ENCODE measurements at regions not wholly inside any gene's neighbourhood (a gene's known extent, or its start where the extent isn't known, plus 50 kb on each side); places are given as distances from the start of the nearest gene placed in this dataset.
A peak's percentile ranks its signal among the peaks of the same experiment; 100 is the strongest.

DNA sequence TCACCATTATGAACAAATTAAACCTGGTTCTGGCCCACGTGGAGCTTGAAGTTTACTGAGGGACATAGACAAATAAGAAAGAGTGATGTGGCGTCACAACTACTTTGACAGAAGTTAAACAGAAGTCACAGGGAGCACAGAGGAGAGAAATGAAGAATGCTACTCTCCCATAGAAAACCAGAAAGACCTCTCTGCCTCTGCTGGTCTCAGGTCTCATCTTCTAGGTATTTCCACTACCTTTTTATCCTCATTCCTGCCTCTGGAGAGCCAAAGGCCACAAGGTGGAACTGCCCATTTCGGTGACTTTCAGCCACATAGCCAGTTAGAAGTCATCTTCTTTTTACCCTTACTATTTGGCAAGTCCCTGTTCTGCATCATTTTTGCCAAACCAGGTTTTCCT is 170.5 kb downstream of the CAND1 start:
- H3K36me3 ChIP-seq (ENCODE audit: control insufficient read depth, insufficient read depth, low read length), result no peaks in the 10 kb centered on the region
- H3K4me1 ChIP-seq (ENCODE audit: control insufficient read depth, insufficient read depth, low read length), result no peaks in the 10 kb centered on the region
- WGBS (ENCODE audit: insufficient coverage, insufficient read length), result no CpG with 5 or more reads among the region's 3 CpGs
- no peaks in the 10 kb centered on the region for H3K27me3 ChIP-seq (ENCODE audit: control insufficient read depth, insufficient read depth, low read length)
- no peaks in the 10 kb centered on the region for H3K9me3 ChIP-seq (ENCODE audit: control insufficient read depth, insufficient read depth, low read length)
- no peak overlapping the region for H3K27ac ChIP-seq (ENCODE audit: low read length)
- H3K4me3 ChIP-seq (ENCODE audit: low read length), result no peak overlapping the region
- DNase-seq (ENCODE audit: low read depth, low spot score), result no peak

DNA sequence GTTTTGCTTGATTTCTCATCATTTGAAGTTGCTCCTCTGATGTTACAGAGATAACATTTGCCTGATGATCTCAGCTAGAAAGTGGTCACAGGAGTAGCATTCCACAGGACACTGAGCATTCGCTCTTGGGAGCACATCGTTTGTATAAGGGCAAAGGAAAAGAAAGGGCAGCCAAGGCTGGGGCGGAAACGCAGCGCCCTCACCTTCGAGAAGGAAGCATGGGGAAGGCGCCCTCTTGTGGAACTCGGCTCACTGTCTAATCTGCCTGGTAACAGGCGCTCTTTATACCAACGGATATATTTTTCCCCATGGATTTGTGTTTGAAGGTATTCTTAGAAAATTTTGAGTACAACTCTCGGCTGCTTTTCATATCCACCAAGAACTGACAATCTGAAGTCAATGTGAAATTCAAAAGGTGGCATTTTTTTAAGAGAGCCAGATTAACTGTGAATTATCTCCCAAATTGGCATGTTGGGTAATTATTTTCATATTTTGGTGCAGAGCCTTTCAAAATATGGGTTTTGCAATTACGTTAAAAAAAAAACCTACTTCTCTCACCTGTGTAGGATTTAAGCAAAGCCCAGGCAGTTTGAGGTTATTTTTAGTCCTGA is 172.7 kb downstream of the CAND1 start:
- no peaks in the 10 kb centered on the region for H3K27me3 ChIP-seq (ENCODE audit: control insufficient read depth, insufficient read depth, low read length)
- no peak overlapping the region for H3K4me3 ChIP-seq (ENCODE audit: low read length)
- no peak overlapping the region for H3K27ac ChIP-seq (ENCODE audit: low read length)
- H3K36me3 ChIP-seq (ENCODE audit: control insufficient read depth, insufficient read depth, low read length), result no peaks in the 10 kb centered on the region
- peak; percentile 71 for DNase-seq (ENCODE audit: low read depth, low spot score)
- no peaks in the 10 kb centered on the region for H3K4me1 ChIP-seq (ENCODE audit: control insufficient read depth, insufficient read depth, low read length)
- H3K9me3 ChIP-seq (ENCODE audit: control insufficient read depth, insufficient read depth, low read length), result no peaks in the 10 kb centered on the region
- WGBS (ENCODE audit: insufficient coverage, insufficient read length), result no CpG with 5 or more reads among the region's 12 CpGs

GRCh38 chr12:67442347-67442841 is 173.2 kb downstream of the CAND1 start:
- H3K36me3 ChIP-seq (ENCODE audit: control insufficient read depth, insufficient read depth, low read length), result no peaks in the 10 kb centered on the region
- DNase-seq (ENCODE audit: low read depth, low spot score), result no peak
- H3K27me3 ChIP-seq (ENCODE audit: control insufficient read depth, insufficient read depth, low read length), result no peaks in the 10 kb centered on the region
- H3K4me1 ChIP-seq (ENCODE audit: control insufficient read depth, insufficient read depth, low read length), result no peaks in the 10 kb centered on the region
- H3K4me3 ChIP-seq (ENCODE audit: low read length), result no peak overlapping the region
- no CpG with 5 or more reads among the region's 11 CpGs for WGBS (ENCODE audit: insufficient coverage, insufficient read length)
- no peaks in the 10 kb centered on the region for H3K9me3 ChIP-seq (ENCODE audit: control insufficient read depth, insufficient read depth, low read length)
- H3K27ac ChIP-seq (ENCODE audit: low read length), result no peak overlapping the region

DNA sequence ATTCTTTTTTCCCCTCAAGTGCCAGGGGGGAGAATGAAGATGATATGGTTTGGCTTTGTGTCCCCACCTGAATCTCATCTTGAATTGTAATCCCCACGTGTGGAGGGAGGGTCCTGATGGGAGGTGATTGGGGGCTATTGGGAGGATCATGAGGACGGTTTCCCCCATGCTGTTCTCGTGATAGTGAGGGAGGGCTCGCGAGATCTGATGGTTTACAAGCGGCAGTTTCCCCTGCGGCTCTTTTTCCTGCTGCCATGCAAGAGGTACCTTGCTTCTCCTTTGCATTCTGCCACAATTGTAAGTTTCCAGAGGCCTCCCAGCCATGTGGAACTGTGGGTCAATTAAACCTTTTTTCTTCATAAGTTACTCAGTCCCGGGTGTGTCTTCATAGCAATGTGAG is 173.7 kb downstream of the CAND1 start:
- Histone ChIP-seq H3K4me1 (ENCODE audit: control insufficient read depth, insufficient read depth, low read length) (no peaks in the 10 kb centered on the region), H3K4me3 (ENCODE audit: low read length) (no peak overlapping the region), H3K27me3 (ENCODE audit: control insufficient read depth, insufficient read depth, low read length) (no peaks in the 10 kb centered on the region), H3K9me3 (ENCODE audit: control insufficient read depth, insufficient read depth, low read length) (no peaks in the 10 kb centered on the region), H3K27ac (ENCODE audit: low read length) (no peak overlapping the region), H3K36me3 (ENCODE audit: control insufficient read depth, insufficient read depth, low read length) (no peaks in the 10 kb centered on the region)
- DNase-seq (ENCODE audit: low read depth, low spot score), result no peak
- WGBS (ENCODE audit: insufficient coverage, insufficient read length), result no CpG with 5 or more reads among the region's 8 CpGs

- WGBS (ENCODE audit: insufficient coverage, insufficient read length), result no CpG with 5 or more reads among the region's 5 CpGs
Observed at GRCh38 chr12:67444542-67444941, 175.4 kb downstream of the CAND1 start.

DNA sequence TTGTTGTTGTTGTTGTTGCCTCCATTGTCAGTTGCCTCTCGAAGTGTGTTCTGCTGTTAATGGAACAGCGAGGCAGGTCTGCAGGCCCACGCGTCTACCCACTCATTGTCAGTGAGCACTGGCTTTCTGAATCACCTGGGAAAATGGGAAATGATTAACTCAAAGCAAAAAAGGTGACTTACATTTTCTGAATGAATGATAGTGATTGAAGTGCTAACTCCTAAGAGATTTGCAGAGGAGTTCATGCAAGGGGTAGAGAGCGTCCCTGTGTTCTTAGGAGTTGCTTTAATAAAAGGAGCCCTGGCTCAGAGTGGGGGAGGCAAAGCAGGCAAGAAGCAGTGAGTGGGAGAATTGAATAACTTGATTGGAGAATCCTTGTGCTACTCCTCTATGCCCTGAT is 177.6 kb downstream of the CAND1 start:
- WGBS (ENCODE audit: insufficient coverage, insufficient read length), result no CpG with 5 or more reads among the region's 5 CpGs
- Histone ChIP-seq H3K27me3 (ENCODE audit: control insufficient read depth, insufficient read depth, low read length) (no peaks in the 10 kb centered on the region), H3K4me3 (ENCODE audit: low read length) (no peak overlapping the region), H3K36me3 (ENCODE audit: control insufficient read depth, insufficient read depth, low read length) (no peaks in the 10 kb centered on the region), H3K4me1 (ENCODE audit: control insufficient read depth, insufficient read depth, low read length) (no peaks in the 10 kb centered on the region), H3K9me3 (ENCODE audit: control insufficient read depth, insufficient read depth, low read length) (no peaks in the 10 kb centered on the region), H3K27ac (ENCODE audit: low read length) (no peak overlapping the region)
- no peak for DNase-seq (ENCODE audit: low read depth, low spot score)

More at GRCh38 chr12:67444542-67444941, 175.4 kb downstream of the CAND1 start:
- Histone ChIP-seq H3K4me3 (ENCODE audit: low read length) (no peak overlapping the region), H3K27me3 (ENCODE audit: control insufficient read depth, insufficient read depth, low read length) (no peaks in the 10 kb centered on the region), H3K27ac (ENCODE audit: low read length) (no peak overlapping the region), H3K36me3 (ENCODE audit: control insufficient read depth, insufficient read depth, low read length) (no peaks in the 10 kb centered on the region), H3K9me3 (ENCODE audit: control insufficient read depth, insufficient read depth, low read length) (no peaks in the 10 kb centered on the region), H3K4me1 (ENCODE audit: control insufficient read depth, insufficient read depth, low read length) (no peaks in the 10 kb centered on the region)
- DNase-seq (ENCODE audit: low read depth, low spot score), result no peak

DNA sequence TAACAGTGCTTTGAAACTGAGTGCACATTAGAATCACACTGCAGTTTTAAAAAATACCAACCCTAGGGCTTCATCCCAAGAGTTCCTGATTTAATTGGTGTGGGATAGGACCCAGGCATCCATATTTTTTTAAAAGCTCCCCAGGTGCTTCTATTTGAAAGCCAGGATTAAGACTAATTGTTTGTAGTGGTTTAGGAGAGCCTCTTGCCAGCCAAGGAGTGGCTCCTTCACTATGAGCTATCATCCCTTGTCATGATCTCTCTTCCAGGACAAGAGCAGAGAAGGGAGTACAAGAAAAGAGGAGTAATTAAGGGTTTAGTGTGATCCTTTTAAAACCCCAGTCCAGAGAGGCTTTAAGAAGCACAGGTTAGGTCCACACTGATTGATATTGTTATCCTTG is 178.0 kb downstream of the CAND1 start:
- Histone ChIP-seq H3K27me3 (ENCODE audit: control insufficient read depth, insufficient read depth, low read length) (no peaks in the 10 kb centered on the region), H3K27ac (ENCODE audit: low read length) (no peak overlapping the region), H3K9me3 (ENCODE audit: control insufficient read depth, insufficient read depth, low read length) (no peaks in the 10 kb centered on the region), H3K4me1 (ENCODE audit: control insufficient read depth, insufficient read depth, low read length) (no peaks in the 10 kb centered on the region), H3K36me3 (ENCODE audit: control insufficient read depth, insufficient read depth, low read length) (no peaks in the 10 kb centered on the region), H3K4me3 (ENCODE audit: low read length) (no peak overlapping the region)
- no peak for DNase-seq (ENCODE audit: low read depth, low spot score)

DNA sequence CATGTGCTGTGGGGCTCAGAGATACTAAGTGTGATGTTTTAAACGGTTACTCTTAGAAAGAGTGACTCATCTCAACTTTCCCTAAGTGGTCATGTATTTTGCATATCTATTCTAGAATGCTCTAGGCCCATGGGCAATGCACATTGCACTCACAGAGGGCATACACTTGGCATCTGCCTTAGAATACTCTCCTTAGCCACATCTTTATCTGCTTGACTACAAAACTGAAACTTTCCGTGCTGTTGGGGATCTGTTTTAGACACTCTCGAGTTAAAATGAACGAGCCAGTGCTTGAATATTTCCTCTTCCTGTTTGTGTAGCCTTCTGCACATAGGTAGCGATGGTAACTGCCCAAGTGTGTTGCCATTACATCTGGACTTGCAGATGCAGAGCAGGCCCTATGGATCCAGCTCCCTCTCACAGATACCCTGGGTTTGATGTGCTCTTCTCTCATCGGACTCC is 180.5 kb downstream of the CAND1 start:
- DNase-seq (ENCODE audit: low read depth, low spot score), result no peak
- H3K9me3 ChIP-seq (ENCODE audit: control insufficient read depth, insufficient read depth, low read length), result no peaks in the 10 kb centered on the region
- H3K4me1 ChIP-seq (ENCODE audit: control insufficient read depth, insufficient read depth, low read length), result no peaks in the 10 kb centered on the region
- no peak overlapping the region for H3K27ac ChIP-seq (ENCODE audit: low read length)
- no peaks in the 10 kb centered on the region for H3K27me3 ChIP-seq (ENCODE audit: control insufficient read depth, insufficient read depth, low read length)
- H3K4me3 ChIP-seq (ENCODE audit: low read length), result no peak overlapping the region
- no CpG with 5 or more reads among the region's 6 CpGs for WGBS (ENCODE audit: insufficient coverage, insufficient read length)
- H3K36me3 ChIP-seq (ENCODE audit: control insufficient read depth, insufficient read depth, low read length), result no peaks in the 10 kb centered on the region

DNA sequence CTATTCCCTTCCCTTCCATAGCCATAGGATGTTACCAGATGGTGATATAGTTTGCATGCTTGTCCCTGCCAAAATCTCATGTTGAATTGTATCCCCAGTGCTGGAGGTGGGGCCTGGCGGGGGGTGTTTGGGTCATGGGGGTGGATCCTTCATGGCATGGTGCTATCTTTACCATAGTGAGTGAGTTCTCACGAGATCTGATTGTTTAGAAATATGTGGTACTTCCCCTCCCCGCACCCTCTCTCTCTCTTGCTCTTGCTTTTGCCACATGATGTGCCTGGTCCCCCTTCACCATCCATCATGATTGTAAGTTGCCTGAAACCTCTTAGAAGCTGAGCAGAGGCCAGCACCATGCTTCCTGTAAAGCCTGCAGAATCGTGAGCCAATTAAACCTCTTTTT is 181.3 kb downstream of the CAND1 start:
- Histone ChIP-seq H3K36me3 (ENCODE audit: control insufficient read depth, insufficient read depth, low read length) (no peaks in the 10 kb centered on the region), H3K27ac (ENCODE audit: low read length) (no peak overlapping the region), H3K4me3 (ENCODE audit: low read length) (no peak overlapping the region), H3K4me1 (ENCODE audit: control insufficient read depth, insufficient read depth, low read length) (no peaks in the 10 kb centered on the region), H3K9me3 (ENCODE audit: control insufficient read depth, insufficient read depth, low read length) (no peaks in the 10 kb centered on the region), H3K27me3 (ENCODE audit: control insufficient read depth, insufficient read depth, low read length) (no peaks in the 10 kb centered on the region)
- DNase-seq (ENCODE audit: low read depth, low spot score), result no peak
- WGBS (ENCODE audit: insufficient coverage, insufficient read length), result no CpG with 5 or more reads among the region's 4 CpGs

DNA sequence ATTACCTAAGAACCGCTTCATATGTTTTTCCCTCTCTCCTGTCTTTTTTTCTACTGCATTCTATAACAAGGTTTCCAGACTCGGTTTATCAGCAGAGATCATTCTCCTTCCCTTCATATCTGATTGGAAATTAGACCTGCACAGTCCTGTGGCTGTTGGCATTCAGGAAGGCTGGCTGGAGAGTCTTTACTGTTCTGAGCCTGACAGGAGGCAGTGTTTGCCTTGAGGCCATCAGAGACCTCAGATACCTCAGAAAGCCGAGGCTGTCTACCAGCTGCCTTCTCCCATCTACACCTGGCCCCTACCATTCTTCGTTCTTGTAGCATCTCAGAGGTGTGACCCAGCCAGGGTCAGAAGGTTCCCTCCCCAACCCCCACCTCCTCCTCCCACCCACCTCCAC is 182.0 kb downstream of the CAND1 start:
- H3K36me3 ChIP-seq (ENCODE audit: control insufficient read depth, insufficient read depth, low read length), result no peaks in the 10 kb centered on the region
- DNase-seq (ENCODE audit: low read depth, low spot score), result no peak
- H3K4me1 ChIP-seq (ENCODE audit: control insufficient read depth, insufficient read depth, low read length), result no peaks in the 10 kb centered on the region
- no peak overlapping the region for H3K4me3 ChIP-seq (ENCODE audit: low read length)
- H3K27me3 ChIP-seq (ENCODE audit: control insufficient read depth, insufficient read depth, low read length), result no peaks in the 10 kb centered on the region
- H3K9me3 ChIP-seq (ENCODE audit: control insufficient read depth, insufficient read depth, low read length), result no peaks in the 10 kb centered on the region
- H3K27ac ChIP-seq (ENCODE audit: low read length), result no peak overlapping the region
- WGBS (ENCODE audit: insufficient coverage, insufficient read length), result no CpG with 5 or more reads among the region's 4 CpGs

DNA sequence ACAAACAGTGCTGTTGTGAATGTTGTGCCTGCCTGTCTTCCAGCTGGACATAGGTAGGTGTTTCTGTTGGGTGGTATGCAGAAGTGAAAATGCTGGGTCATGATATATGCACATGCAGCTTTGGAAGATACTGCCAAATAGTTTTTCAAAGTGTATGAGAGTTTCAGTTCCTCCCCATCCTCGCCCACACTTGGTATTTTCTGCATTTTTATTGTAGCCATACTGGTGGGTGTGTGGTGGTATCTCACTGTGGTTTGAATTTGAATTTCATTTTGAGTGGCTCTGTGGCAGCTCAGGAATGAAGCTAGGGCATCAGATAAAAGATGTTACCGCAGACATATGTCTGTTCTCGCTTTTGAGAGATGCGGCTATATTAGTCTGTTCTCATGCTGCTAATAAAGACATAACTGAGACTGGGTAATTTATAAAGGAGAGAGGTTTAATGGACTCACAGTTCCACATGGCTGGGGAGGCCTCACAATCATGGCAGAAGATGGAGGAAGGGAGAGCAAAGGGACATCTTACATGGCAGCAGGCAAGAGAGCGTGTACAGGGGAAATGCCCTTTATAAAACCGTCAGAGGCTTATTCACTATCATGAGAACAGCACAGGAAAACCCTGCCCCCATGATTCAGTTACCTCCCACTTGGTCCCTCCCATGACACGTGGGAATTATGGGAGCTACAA is 183.1 kb downstream of the CAND1 start:
- Histone ChIP-seq H3K27me3 (ENCODE audit: control insufficient read depth, insufficient read depth, low read length) (no peaks in the 10 kb centered on the region), H3K9me3 (ENCODE audit: control insufficient read depth, insufficient read depth, low read length) (no peaks in the 10 kb centered on the region), H3K4me1 (ENCODE audit: control insufficient read depth, insufficient read depth, low read length) (no peaks in the 10 kb centered on the region), H3K27ac (ENCODE audit: low read length) (no peak overlapping the region), H3K36me3 (ENCODE audit: control insufficient read depth, insufficient read depth, low read length) (no peaks in the 10 kb centered on the region), H3K4me3 (ENCODE audit: low read length) (no peak overlapping the region)
- DNase-seq (ENCODE audit: low read depth, low spot score), result no peak
- WGBS (ENCODE audit: insufficient coverage, insufficient read length), result no CpG with 5 or more reads among the region's 7 CpGs
